ENCODE measurements at regions not wholly inside any gene's neighbourhood (a gene's known extent, or its start where the extent isn't known, plus 50 kb on each side); places are given as distances from the start of the nearest gene placed in this dataset.

- no peak for TF ChIP-seq CTCF (IDR thresholded peaks at IDR 0.05)
- no peak for TF ChIP-seq POLR2AphosphoS5 (IDR thresholded peaks at IDR 0.05)
These were observed 680.5 kb downstream of the QKI start for GRCh38 chr6:164095056-164095455.
